ENCODE measurements at regions not wholly inside any gene's neighbourhood (a gene's known extent, or its start where the extent isn't known, plus 50 kb on each side); places are given as distances from the start of the nearest gene placed in this dataset.

DNA sequence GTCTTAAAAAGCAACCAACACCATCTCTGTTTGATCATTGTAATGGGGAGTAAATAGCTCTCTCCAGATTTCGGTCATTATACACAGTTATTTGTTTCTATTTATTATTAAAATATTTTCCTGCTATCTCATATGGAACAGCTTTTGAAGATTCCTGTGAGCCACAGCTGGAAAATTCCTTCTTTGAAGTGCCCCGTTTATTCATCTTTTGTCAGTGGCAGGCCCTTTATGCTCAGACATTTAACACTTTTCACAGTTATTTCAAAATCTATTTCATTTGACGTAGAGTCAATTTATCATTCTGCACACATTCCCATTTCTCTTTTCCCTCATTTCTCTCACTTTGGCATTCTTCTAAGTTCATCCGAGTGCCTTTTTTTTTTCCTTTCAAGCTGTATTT is 245.9 kb upstream of the ELAC2 start:
- no peak overlapping the region for H4K8ac ChIP-seq (replicated peaks; ENCODE audit: insufficient read length, low read depth, low read length)
- H3K23me2 ChIP-seq (ENCODE audit: insufficient read length, low read depth, low read length, poor library complexity, severe bottlenecking): no peaks in the 10 kb centered on the region
- H2BK20ac ChIP-seq (ENCODE audit: low read depth, low read length, poor library complexity, severe bottlenecking): no peak overlapping the region
- no peak overlapping the region for H3K27ac ChIP-seq (ENCODE audit: insufficient read length, low read depth, low read length)
- no peak overlapping the region for H2BK5ac ChIP-seq (ENCODE audit: insufficient read length, low read length)
- no peak overlapping the region for H3K14ac ChIP-seq (ENCODE audit: insufficient read depth, low read length)
- H3K18ac ChIP-seq (ENCODE audit: insufficient read length, low read depth, low read length): no peak overlapping the region
- Mint-ChIP-seq H3K4me3 (no peak overlapping the region), H3K27ac (no peak overlapping the region), H3K9me3 (no peaks in the 10 kb centered on the region; a peak in 1 of 5 replicates), H3K4me1 (peaks cover 7 to 17% of the 10 kb centered on the region in 2 experiments), H3K27me3 (ENCODE audit: low read depth) (peaks cover 1% of the 10 kb centered on the region; the same call in 1 of the 2 replicates), H3K36me3 (ENCODE audit: insufficient read depth in 1 of 3, low read depth in 3 of 3) (no peaks in the 10 kb centered on the region; a peak in 1 of 7 replicates)
- no peak overlapping the region for H2AFZ ChIP-seq (ENCODE audit: low read length)
- H2BK120ac ChIP-seq (ENCODE audit: low read depth, low read length, poor library complexity, severe bottlenecking): no peak overlapping the region
- H3K4me2 ChIP-seq (ENCODE audit: insufficient read depth, insufficient read length, low read length): no peak overlapping the region
- no peaks in the 10 kb centered on the region for H4K20me1 ChIP-seq (ENCODE audit: control insufficient read depth, insufficient read depth, insufficient read length)
- H3K79me1 ChIP-seq (ENCODE audit: insufficient read depth, low read depth, low read length, poor library complexity, severe bottlenecking): no peaks in the 10 kb centered on the region
- no peak overlapping the region for H2AK5ac ChIP-seq (ENCODE audit: insufficient read length, low read length)
- H3K56ac ChIP-seq (ENCODE audit: insufficient read length, low read depth, low read length): no peak overlapping the region
- H4K5ac ChIP-seq (ENCODE audit: insufficient read length, low read depth, low read length): no peak overlapping the region
- H3K27me3 ChIP-seq (ENCODE audit: insufficient read depth, low read length): no peaks in the 10 kb centered on the region
- H3K4me1 ChIP-seq (ENCODE audit: insufficient read depth, low read length): no peaks in the 10 kb centered on the region
- H4K91ac ChIP-seq (ENCODE audit: insufficient read length, low read depth, low read length): no peak overlapping the region
- H3K79me2 ChIP-seq (ENCODE audit: insufficient read depth, low read length): no peaks in the 10 kb centered on the region
- H3K23ac ChIP-seq (ENCODE audit: insufficient read length, low read depth, low read length): no peak overlapping the region
- no peak overlapping the region for H3T11ph ChIP-seq (ENCODE audit: low read length)
- no peak overlapping the region for H2BK12ac ChIP-seq (ENCODE audit: insufficient read length, low read depth, low read length)
- H3K9me3 ChIP-seq (ENCODE audit: control insufficient read depth, low read depth, low read length): no peaks in the 10 kb centered on the region
- no peak for DNase-seq
- no peak overlapping the region for H2BK15ac ChIP-seq (ENCODE audit: low read depth, low read length)
- TF ChIP-seq, protein P1, sequence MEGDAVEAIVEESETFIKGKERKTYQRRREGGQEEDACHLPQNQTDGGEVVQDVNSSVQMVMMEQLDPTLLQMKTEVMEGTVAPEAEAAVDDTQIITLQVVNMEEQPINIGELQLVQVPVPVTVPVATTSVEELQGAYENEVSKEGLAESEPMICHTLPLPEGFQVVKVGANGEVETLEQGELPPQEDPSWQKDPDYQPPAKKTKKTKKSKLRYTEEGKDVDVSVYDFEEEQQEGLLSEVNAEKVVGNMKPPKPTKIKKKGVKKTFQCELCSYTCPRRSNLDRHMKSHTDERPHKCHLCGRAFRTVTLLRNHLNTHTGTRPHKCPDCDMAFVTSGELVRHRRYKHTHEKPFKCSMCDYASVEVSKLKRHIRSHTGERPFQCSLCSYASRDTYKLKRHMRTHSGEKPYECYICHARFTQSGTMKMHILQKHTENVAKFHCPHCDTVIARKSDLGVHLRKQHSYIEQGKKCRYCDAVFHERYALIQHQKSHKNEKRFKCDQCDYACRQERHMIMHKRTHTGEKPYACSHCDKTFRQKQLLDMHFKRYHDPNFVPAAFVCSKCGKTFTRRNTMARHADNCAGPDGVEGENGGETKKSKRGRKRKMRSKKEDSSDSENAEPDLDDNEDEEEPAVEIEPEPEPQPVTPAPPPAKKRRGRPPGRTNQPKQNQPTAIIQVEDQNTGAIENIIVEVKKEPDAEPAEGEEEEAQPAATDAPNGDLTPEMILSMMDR (conservative IDR thresholded peaks at IDR 0.05): no peak
- H3K9ac ChIP-seq (ENCODE audit: extremely low read depth, insufficient read length, low read length): no peak overlapping the region
- H3K4ac ChIP-seq (ENCODE audit: low read depth, low read length): no peak overlapping the region
- no CpG with 5 or more reads among the region's 4 CpGs for WGBS (ENCODE audit: extremely low coverage, insufficient read length, low lambda C conversion rate)

All from H9 (cell line).